ENCODE measurements at regions not wholly inside any gene's neighbourhood (a gene's known extent, or its start where the extent isn't known, plus 50 kb on each side); places are given as distances from the start of the nearest gene placed in this dataset.

DNA sequence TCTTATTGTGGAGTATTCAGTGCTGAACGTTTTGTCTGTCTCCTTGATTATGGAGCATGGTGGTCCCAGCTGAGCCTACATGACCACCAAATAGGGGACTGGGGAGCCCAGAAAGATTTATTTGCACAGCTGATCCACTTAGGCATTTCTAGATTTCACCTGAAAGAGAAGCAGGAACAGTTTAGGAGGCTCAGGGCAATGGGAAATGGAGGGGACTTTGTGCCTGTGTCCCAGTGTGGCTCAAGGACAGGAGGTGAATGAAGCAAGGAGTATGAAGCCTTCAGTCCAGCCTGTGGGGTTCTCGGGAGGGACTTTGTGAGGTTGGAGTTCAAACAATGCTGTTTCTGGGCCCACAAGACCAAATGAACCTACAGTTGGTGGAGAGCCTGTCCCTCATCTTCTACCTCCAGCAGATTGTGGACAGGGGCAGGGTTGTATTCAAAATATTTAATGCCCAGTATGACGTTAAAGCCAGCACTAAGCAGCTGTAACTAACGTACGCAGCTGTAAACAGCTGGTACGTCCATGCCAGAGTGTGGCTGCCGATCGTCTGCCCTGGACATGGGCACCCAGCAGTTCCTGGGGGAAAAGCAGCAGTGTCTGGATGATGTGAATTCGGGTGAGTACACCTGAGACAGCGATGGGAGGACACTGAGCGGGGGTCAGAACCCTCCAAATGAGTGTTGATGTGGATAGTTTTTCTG lies 164.9 kb upstream of the RAB4A start:
- TF ChIP-seq CTCF (IDR thresholded peaks at IDR 0.05) = no peak
- no peak for TF ChIP-seq POLR2A (IDR thresholded peaks at IDR 0.05)

Measured in right lobe of liver (tissue), 4 donors.